Lung microvascular endothelial cell (primary cell): ENCODE measurements at regions not wholly inside any gene's neighbourhood (a gene's known extent, or its start where the extent isn't known, plus 50 kb on each side); places are given as distances from the start of the nearest gene placed in this dataset.
A peak's percentile ranks its signal among the peaks of the same experiment; 100 is the strongest.
"Not testable (repeated sequence)": the region's sequence is repeated elsewhere in the genome, so short reads cannot be mapped to it uniquely, and the experiment has no call there.

Source experiments
- DNase-seq, 2 donors: peaks; one replicate each; pipeline versions ENCODE4 v3.0.0 to v3.0.0-alpha.2; 2010; ENCODE audit warnings: low read depth in 2 of 2

GRCh38 chr5:1588071-1588694 is 64.4 kb upstream of the LPCAT1 start:
- not testable (repeated sequence) for DNase-seq

DNA sequence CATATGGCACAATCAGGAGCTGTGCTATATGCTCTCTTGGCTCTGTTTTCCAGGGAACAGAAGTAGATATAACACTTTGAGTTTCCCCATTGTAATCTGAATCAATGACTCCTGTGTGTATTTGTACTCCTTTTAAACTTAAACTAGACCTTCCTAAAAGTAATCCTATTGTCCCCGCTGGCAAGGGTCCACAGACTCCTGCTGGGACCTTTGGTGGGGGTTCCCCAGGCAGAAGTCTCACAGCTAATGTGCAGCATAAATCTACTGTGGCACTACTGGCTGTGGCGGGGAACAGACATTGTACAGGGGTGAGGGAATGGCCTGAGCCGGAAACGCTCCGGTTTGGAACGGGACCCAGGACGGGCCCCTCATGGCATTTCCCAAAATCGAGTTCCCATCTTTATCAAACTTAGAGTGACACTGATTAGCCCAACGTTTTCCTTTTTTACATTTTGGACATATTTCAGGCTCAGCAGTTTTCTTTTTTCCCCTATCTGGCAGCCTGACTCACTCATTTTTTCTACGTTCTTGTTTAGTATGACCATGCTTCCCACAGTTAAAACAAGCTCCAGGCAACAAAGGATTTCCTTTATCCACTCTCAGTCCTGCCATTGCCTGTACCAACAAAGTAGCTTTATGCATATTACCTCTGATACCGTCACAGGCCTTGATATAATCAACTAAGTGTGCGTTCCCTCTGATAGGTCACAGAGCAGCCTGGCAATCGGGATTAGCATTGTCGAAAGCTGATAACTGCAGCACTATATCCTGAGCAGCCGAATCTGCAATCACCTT is 59.5 kb upstream of the LPCAT1 start:
- peak in 1 of 2 donors; percentile 79 for DNase-seq

DNA sequence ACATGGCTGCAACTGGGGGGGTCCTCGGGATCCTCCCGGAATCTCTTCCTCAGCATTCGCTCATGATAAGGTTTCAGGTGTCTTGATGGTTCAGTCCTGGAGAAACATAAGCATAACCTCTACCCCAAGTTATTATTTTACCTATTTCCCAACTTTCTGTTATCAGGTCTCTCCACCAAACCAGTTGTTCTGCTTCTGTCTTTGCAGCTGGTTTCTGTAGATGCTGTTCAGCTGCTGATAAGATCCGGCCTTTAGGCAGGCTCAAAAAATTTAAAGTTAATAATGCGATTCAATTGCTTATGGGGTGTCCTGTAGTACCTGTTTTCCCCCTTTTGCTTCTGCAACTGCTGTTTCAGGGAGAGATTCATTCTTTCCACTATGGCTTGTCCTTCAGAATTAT is 55.6 kb upstream of the LPCAT1 start:
- not testable (repeated sequence) for DNase-seq

DNA sequence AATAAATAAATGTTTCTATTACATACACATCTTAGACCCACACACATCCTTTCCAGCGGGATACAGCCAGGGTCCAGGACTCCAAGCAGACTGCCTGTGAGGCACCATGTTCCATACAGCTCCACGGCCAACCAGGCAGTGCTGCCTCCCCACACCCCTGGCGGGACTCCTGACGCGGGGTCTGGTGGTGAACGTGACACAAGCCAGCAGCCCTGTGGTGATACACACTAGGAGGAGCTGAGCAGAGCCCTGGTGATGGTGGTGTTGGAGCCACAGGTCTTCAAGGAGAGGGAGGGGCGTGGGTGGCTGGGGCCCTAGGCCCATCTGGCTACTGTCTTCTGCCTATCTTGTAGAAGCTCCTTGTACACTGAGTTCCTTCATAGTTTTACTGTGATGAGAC is 53.1 kb upstream of the LPCAT1 start:
- not testable (repeated sequence) for DNase-seq

GRCh38 chr5:1575991-1576714 is 52.4 kb upstream of the LPCAT1 start:
- not testable (repeated sequence) for DNase-seq

GRCh38 chr5:1575491-1575890 is 51.7 kb upstream of the LPCAT1 start:
- not testable (repeated sequence) for DNase-seq

DNA sequence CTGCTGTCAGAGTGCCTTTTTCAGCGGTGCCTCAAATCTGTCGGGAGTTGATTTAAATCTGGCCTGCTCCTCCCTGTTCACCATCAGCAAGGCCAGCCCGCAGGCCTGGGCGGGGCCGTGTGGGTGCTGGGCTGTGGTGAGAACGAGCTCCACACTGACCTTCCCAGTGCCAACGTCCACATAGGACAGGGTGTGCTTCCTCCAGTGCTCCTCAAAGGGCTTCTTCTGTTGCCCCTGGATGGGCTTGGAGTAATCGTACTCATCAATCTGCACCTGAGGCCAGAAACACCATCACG is 50.2 kb upstream of the LPCAT1 start:
- DNase-seq = not testable (repeated sequence)

- DNase-seq = not testable (repeated sequence)
These were observed 49.7 kb upstream of the LPCAT1 start for GRCh38 chr5:1573217-1574022.
